OCI-LY3 (cell line): ENCODE measurements at regions not wholly inside any gene's neighbourhood (a gene's known extent, or its start where the extent isn't known, plus 50 kb on each side); places are given as distances from the start of the nearest gene placed in this dataset.
"Not testable (repeated sequence)": the region's sequence is repeated elsewhere in the genome, so short reads cannot be mapped to it uniquely, and the experiment has no call there.

ENCODE experiments used
- H2AFZ ChIP-seq: fragments of 200-600, 300-600 bp; shearing (Covaris generic); 2 replicates; pipeline ENCODE4 v1.6.0; 2014; ENCODE audit warnings: antibody characterized with exemption, low read depth, low read length
- H3K27ac ChIP-seq: fragments of 200-600, 300-600 bp; sonication (generic); 2 replicates; pipeline ENCODE4 v1.5.1; 2014; ENCODE audit warnings: mild to moderate bottlenecking, low read length, moderate library complexity, mixed read lengths
- H3K27me3 ChIP-seq: fragments of 200-600, 300-600 bp; sonication (generic); 2 replicates; pipeline ENCODE4 v1.6.1; 2014; ENCODE audit warnings: low read depth, low read length, mixed read lengths
- H3K36me3 ChIP-seq: fragments of 200-600, 300-600 bp; sonication (generic); replicated peaks from 2 replicates; pipeline ENCODE3; 2014; ENCODE audit warnings: low read depth, low read length, mixed read lengths
- H3K4me1 ChIP-seq: fragments of 300-600, 200-600 bp; sonication (generic); 2 replicates; pipeline ENCODE4 v1.6.1; 2014; ENCODE audit warnings: low read length, mixed read lengths
- H3K4me2 ChIP-seq: fragments of 200-600, 300-600 bp; sonication (generic); 2 replicates; pipeline ENCODE4 v1.6.1; 2014; ENCODE audit warnings: low read length, mixed read lengths
- H3K4me3 ChIP-seq: fragments of 300-600, 200-600 bp; sonication (generic); 2 replicates; pipeline ENCODE4 v1.5.1; 2014; ENCODE audit warnings: antibody characterized with exemption, mild to moderate bottlenecking, low read length, moderate library complexity
- H3K79me2 ChIP-seq: fragments of 300-600, 200-600 bp; shearing (Covaris generic); 2 replicates; pipeline ENCODE4 v1.6.1; 2014; ENCODE audit warnings: mild to moderate bottlenecking, low read length, mixed read lengths
- H3K9ac ChIP-seq: fragments of 300-600, 200-600 bp; shearing (Covaris generic); 2 replicates; pipeline ENCODE4 v1.6.0; 2014; ENCODE audit warnings: mild to moderate bottlenecking, low read length, moderate library complexity
- H3K9me3 ChIP-seq: fragments of 200-600, 300-600 bp; shearing (Covaris generic); 2 replicates; pipeline ENCODE4 v1.6.1; 2014; ENCODE audit warnings: low read length, mixed read lengths; ENCODE audit not compliant: insufficient read depth
- H4K20me1 ChIP-seq: fragments of 200-600, 300-600 bp; sonication (generic); 2 replicates; pipeline ENCODE4 v1.6.1; 2016; ENCODE audit warnings: low read length, mixed read lengths; ENCODE audit not compliant: insufficient read depth
- EZH2phosphoT487 ChIP-seq: fragments of 200-600 bp; shearing (Covaris generic); IDR thresholded peaks from 2 replicates; pipeline ENCODE4 v1.6.1; 2018; ENCODE audit warnings: antibody characterized with exemption, mixed run types, low read depth
- TF ChIP-seq, protein P1 (sequence below): fragments of 200-600, 300-600 bp; sonication (generic); IDR thresholded peaks from 2 replicates; pipeline ENCODE4 v1.5.1; 2014; ENCODE audit warnings: antibody characterized with exemption, low read length, low read depth

- Histone ChIP-seq H3K4me1 (no peaks in the 10 kb centered on the region), H3K4me3 (no peak overlapping the region), H3K27ac (no peak overlapping the region), H3K9ac (no peak overlapping the region), H4K20me1 (no peaks in the 10 kb centered on the region), H3K9me3 (no peaks in the 10 kb centered on the region), H3K79me2 (no peaks in the 10 kb centered on the region), H3K36me3 (no peaks in the 10 kb centered on the region), H3K27me3 (peaks cover 5% of the 10 kb centered on the region; the same call in 1 of the 2 replicates), H3K4me2 (no peak overlapping the region), H2AFZ (no peak overlapping the region)
- TF ChIP-seq, protein P1, sequence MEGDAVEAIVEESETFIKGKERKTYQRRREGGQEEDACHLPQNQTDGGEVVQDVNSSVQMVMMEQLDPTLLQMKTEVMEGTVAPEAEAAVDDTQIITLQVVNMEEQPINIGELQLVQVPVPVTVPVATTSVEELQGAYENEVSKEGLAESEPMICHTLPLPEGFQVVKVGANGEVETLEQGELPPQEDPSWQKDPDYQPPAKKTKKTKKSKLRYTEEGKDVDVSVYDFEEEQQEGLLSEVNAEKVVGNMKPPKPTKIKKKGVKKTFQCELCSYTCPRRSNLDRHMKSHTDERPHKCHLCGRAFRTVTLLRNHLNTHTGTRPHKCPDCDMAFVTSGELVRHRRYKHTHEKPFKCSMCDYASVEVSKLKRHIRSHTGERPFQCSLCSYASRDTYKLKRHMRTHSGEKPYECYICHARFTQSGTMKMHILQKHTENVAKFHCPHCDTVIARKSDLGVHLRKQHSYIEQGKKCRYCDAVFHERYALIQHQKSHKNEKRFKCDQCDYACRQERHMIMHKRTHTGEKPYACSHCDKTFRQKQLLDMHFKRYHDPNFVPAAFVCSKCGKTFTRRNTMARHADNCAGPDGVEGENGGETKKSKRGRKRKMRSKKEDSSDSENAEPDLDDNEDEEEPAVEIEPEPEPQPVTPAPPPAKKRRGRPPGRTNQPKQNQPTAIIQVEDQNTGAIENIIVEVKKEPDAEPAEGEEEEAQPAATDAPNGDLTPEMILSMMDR: no peak
- TF ChIP-seq EZH2phosphoT487: no peak
Measured at GRCh38 chr3:39573392-39573791, 105.9 kb downstream of the MOBP start.

- no peaks in the 10 kb centered on the region for H4K20me1 ChIP-seq
- H3K27ac ChIP-seq: no peak overlapping the region
- no peak overlapping the region for H3K9ac ChIP-seq
- no peaks in the 10 kb centered on the region for H3K9me3 ChIP-seq
- no peaks in the 10 kb centered on the region for H3K36me3 ChIP-seq
- H3K79me2 ChIP-seq: no peaks in the 10 kb centered on the region
- no peak for TF ChIP-seq EZH2phosphoT487
- TF ChIP-seq, protein P1: no peak
- H2AFZ ChIP-seq: no peak overlapping the region
- peaks cover 5% of the 10 kb centered on the region; the same call in 1 of the 2 replicates for H3K27me3 ChIP-seq
- H3K4me2 ChIP-seq: no peak overlapping the region
- no peak overlapping the region for H3K4me3 ChIP-seq
- H3K4me1 ChIP-seq: no peaks in the 10 kb centered on the region
Measured at GRCh38 chr3:39577541-39577940, 110.1 kb downstream of the MOBP start.

DNA sequence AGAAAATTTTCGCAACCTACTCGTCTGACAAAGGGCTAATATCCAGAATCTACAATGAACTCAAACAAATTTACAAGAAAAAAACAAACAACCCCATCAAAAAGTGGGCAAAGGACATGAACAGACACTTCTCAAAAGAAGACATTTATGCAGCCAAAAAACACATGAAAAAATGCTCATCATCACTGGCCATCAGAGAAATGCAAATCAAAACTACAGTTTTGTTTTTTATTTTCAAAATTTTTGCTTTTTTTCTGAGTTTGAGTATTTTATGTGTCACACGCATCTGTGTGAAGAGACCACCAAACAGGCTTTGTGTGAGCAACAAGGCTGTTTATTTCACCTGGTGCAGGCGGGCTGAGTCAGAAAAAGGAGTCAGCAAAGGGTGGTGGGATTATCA, 118.7 kb downstream of the MOBP start:
- H2AFZ ChIP-seq, H3K27ac ChIP-seq, H3K4me3 ChIP-seq, H3K27me3 ChIP-seq, H3K9me3 ChIP-seq, H3K4me2 ChIP-seq, H3K9ac ChIP-seq, H3K4me1 ChIP-seq, H3K36me3 ChIP-seq, H4K20me1 ChIP-seq, H3K79me2 ChIP-seq: not testable (repeated sequence)

DNA sequence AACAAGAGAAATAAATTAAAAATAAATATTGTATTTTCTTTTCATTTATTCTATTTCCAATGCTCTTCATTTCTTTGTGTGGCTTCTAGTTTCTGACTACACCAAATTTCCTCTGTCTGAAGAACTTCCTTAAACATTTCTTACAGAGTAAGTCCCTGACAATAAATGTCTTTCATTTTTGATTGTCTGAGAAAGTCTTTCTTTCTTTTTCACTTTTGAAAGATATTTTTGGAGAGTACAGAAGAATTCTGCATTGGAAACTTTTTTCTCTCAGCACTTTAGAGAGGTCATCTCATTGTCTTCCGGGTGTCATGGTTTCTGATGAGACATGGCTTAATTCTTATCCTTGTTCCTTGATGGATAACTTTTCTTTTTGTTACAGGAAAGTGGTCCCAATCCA, 119.6 kb downstream of the MOBP start:
- Histone ChIP-seq H3K36me3 (no peaks in the 10 kb centered on the region), H3K4me1 (no peaks in the 10 kb centered on the region), H3K4me3 (no peak overlapping the region), H3K27me3 (no peaks in the 10 kb centered on the region), H3K9me3 (no peaks in the 10 kb centered on the region), H4K20me1 (no peaks in the 10 kb centered on the region), H3K79me2 (no peaks in the 10 kb centered on the region), H3K27ac (no peak overlapping the region), H3K4me2 (no peak overlapping the region), H3K9ac (no peak overlapping the region), H2AFZ (no peak overlapping the region)
- TF ChIP-seq, protein P1: no peak
- no peak for TF ChIP-seq EZH2phosphoT487

GRCh38 chr3:39590806-39591205, 123.3 kb downstream of the MOBP start:
- Histone ChIP-seq H3K27ac (no peak overlapping the region), H3K36me3 (no peaks in the 10 kb centered on the region), H3K9ac (no peak overlapping the region), H3K27me3 (no peaks in the 10 kb centered on the region), H2AFZ (no peak overlapping the region), H3K4me1 (no peaks in the 10 kb centered on the region), H4K20me1 (no peaks in the 10 kb centered on the region), H3K4me2 (no peak overlapping the region), H3K9me3 (no peaks in the 10 kb centered on the region), H3K4me3 (no peak overlapping the region), H3K79me2 (no peaks in the 10 kb centered on the region)
- TF ChIP-seq, protein P1: no peak
- TF ChIP-seq EZH2phosphoT487: no peak
